ENCODE measurements at regions not wholly inside any gene's neighbourhood (a gene's known extent, or its start where the extent isn't known, plus 50 kb on each side); places are given as distances from the start of the nearest gene placed in this dataset.

DNA sequence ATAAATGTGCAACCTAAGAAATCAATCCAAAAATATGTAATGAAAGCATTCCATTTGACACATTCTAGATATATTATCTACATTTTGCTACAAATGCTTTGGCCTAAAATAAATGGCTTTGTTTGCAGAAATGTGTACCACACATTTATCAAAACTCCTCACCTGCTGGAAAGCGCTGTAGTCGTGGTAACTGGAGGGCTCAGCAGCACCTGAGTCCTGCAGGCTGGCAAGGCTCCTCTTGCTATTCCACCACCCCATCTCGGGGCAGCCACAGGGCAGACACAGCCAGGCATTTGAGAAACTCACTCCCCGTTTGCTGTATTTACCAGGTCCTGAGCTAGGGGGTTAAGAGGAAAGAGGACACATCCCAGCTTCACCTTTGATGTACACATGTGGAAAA, 68.1 kb upstream of the TOMM7 start:
- Mint-ChIP-seq H3K9me3 (no peaks in the 10 kb centered on the region), H3K36me3 (ENCODE audit: low read depth) (no peaks in the 10 kb centered on the region), H3K4me3 (no peak overlapping the region), H3K27ac (ENCODE audit: unreplicated experiment) (no peak overlapping the region), H3K4me1 (peaks cover 6% of the 10 kb centered on the region), H3K27me3 (ENCODE audit: low read depth) (no peaks in the 10 kb centered on the region)
- DNase-seq (ENCODE audit: low read depth, low spot score): no peak
- TF ChIP-seq, protein P1, sequence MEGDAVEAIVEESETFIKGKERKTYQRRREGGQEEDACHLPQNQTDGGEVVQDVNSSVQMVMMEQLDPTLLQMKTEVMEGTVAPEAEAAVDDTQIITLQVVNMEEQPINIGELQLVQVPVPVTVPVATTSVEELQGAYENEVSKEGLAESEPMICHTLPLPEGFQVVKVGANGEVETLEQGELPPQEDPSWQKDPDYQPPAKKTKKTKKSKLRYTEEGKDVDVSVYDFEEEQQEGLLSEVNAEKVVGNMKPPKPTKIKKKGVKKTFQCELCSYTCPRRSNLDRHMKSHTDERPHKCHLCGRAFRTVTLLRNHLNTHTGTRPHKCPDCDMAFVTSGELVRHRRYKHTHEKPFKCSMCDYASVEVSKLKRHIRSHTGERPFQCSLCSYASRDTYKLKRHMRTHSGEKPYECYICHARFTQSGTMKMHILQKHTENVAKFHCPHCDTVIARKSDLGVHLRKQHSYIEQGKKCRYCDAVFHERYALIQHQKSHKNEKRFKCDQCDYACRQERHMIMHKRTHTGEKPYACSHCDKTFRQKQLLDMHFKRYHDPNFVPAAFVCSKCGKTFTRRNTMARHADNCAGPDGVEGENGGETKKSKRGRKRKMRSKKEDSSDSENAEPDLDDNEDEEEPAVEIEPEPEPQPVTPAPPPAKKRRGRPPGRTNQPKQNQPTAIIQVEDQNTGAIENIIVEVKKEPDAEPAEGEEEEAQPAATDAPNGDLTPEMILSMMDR (conservative IDR thresholded peaks at IDR 0.05): no peak

DNA sequence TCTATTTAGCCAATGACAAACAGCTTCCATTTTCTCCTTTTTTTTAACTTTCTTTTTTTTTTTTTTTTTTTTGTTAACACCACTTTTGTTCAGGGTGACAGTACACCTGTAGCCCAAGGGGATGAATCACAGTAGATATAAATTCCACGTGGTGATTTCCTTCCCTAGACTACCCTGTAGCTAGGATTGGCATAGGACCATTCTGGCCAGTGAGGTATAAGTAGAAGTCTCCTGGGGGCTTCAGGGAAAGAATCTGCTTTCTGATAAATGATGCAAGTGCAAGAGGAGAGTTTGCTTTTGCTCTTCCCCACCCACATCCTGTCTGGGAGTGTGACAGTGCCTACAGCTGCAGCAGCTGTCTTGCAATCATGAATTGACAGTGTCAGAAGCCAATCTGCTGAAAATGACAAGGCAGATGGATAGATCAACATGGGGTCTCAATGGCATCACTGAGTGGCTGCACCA, 63.2 kb upstream of the TOMM7 start:
- H3K4me1 Mint-ChIP-seq: peaks cover 7% of the 10 kb centered on the region
- H3K27ac Mint-ChIP-seq (ENCODE audit: unreplicated experiment): no peak overlapping the region
- no peaks in the 10 kb centered on the region for H3K27me3 Mint-ChIP-seq (ENCODE audit: low read depth)
- DNase-seq (ENCODE audit: low read depth, low spot score): no peak
- TF ChIP-seq, protein P1 (conservative IDR thresholded peaks at IDR 0.05): no peak
- peaks cover 4% of the 10 kb centered on the region for H3K9me3 Mint-ChIP-seq
- peaks cover 2% of the 10 kb centered on the region for H3K36me3 Mint-ChIP-seq (ENCODE audit: low read depth)
- H3K4me3 Mint-ChIP-seq: no peak overlapping the region

DNA sequence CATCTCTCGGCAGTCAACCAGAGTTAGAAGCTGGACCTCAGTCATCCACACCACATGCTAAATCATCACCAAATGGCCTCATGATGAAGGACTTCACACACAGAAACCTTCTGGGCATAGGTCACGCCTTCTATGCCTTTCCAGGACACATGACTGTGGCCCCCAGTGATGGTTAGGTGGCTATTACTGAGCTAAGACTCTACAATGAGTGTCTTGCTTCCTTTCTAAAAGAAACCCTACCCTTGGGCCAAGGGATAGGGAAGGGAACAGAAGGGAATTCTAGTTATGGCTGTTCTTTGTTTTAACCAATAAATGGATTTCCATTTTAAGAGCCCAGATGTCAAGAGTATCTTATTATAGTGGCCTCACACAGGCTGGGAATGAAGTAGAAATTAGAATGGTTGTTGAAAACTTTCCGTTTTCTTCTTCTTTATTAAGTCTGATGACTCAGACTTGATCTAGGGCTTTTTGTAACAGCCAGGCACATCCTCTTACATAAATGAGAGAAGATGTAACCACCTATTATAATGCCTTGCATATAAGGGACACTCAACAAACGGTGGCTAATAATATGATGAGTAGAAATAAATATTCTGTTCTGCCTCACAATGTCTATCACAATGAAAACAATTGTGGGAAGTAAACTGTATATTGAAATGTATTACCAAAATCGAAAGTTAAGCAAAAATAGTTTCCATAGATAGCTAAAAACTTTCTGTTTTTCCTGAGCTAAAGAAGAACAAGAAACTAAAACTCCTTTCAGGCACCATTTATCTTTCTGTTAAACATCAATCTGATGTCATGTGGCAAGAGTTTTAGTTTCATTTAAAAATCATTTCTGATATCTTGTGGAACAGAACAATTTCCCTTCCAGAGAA, 62.5 kb upstream of the TOMM7 start:
- TF ChIP-seq, protein P1 (conservative IDR thresholded peaks at IDR 0.05): no peak
- Mint-ChIP-seq H3K4me1 (peaks cover 7% of the 10 kb centered on the region), H3K27me3 (ENCODE audit: low read depth) (no peaks in the 10 kb centered on the region), H3K36me3 (ENCODE audit: low read depth) (peaks cover 2% of the 10 kb centered on the region), H3K27ac (ENCODE audit: unreplicated experiment) (no peak overlapping the region), H3K9me3 (peaks cover 7% of the 10 kb centered on the region), H3K4me3 (no peak overlapping the region)
- DNase-seq (ENCODE audit: low read depth, low spot score): no peak

DNA sequence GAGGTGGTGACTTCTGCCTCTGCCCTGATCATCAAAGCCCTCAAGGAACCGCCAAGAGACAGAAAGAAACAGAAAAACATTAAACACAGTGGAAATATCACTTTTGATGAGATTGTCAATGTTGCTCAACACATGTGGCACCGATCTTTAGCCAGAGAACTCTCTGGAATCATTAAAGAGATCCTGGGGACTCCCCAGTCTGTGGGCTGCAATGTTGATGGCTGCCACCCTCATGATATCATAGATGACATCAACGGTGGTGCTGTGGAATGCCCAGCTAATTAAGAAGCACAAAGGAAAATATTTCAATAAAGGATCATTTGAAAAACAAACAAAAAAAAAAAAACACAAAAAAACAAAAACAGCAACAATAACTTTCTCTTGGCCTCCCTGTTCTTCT, 59.5 kb upstream of the TOMM7 start:
- TF ChIP-seq, protein P1 (conservative IDR thresholded peaks at IDR 0.05): no peak
- peaks cover 2% of the 10 kb centered on the region for H3K36me3 Mint-ChIP-seq (ENCODE audit: low read depth)
- no peak overlapping the region for H3K4me3 Mint-ChIP-seq

DNA sequence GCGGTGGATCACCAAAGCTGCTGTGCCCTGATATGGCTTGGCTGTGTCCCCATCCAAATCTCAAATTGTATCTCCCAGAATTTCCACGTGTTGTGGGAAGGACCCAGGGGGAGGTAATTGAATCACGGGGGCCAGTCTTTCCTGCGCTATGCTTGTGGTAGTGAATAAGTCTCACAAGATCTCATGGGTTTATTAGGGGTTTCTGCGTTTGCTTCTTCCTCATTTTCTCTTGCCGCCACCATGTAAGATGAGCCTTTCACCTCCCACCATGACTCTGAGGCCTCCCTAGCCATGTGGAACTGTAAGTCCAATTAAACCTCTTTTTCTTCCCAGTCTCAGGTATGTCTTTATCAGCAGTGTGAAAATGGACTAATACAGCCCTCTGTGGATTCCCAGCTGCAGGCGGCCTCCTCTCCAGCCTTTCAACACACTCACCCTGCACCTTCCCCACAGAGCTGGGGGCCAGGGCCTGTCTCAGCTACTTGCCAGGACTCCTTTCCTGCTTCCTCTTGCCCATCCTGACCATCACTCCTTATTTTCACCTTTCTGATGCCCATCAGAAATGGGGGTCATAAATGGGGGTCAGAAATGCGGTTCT, 57.2 kb upstream of the TOMM7 start:
- H3K36me3 Mint-ChIP-seq (ENCODE audit: low read depth): peaks cover 2% of the 10 kb centered on the region
- no peak overlapping the region for H3K4me3 Mint-ChIP-seq
- peaks cover 7% of the 10 kb centered on the region for H3K9me3 Mint-ChIP-seq
- TF ChIP-seq, protein P1 (conservative IDR thresholded peaks at IDR 0.05): no peak
- H3K27ac Mint-ChIP-seq (ENCODE audit: unreplicated experiment): no peak overlapping the region
- no peaks in the 10 kb centered on the region for H3K27me3 Mint-ChIP-seq (ENCODE audit: low read depth)
- DNase-seq (ENCODE audit: low read depth, low spot score): no peak
- H3K4me1 Mint-ChIP-seq: peaks cover 10% of the 10 kb centered on the region

More for the DNA sequence above, 59.5 kb upstream of the TOMM7 start:
- no peak overlapping the region for H3K27ac Mint-ChIP-seq (ENCODE audit: unreplicated experiment)
- peaks cover 7% of the 10 kb centered on the region for H3K9me3 Mint-ChIP-seq
- no peak for DNase-seq (ENCODE audit: low read depth, low spot score)
- no peaks in the 10 kb centered on the region for H3K27me3 Mint-ChIP-seq (ENCODE audit: low read depth)
- H3K4me1 Mint-ChIP-seq: peaks cover 14% of the 10 kb centered on the region
